Activated naive CD8-positive, alpha-beta T cell treated with anti-CD3 and anti-CD28 coated beads for 36 hours (primary cell): ENCODE measurements at regions not wholly inside any gene's neighbourhood (a gene's known extent, or its start where the extent isn't known, plus 50 kb on each side); places are given as distances from the start of the nearest gene placed in this dataset.

Source experiments
- DNase-seq: peaks from one replicate; pipeline ENCODE4 v3.0.0; 2021
- H3K27ac Mint-ChIP-seq: one replicate; pipeline ENCODE4 v1.8.0; 2022; ENCODE audit warnings: mild to moderate bottlenecking, moderate library complexity, mixed read lengths
- H3K27me3 Mint-ChIP-seq: one replicate; pipeline ENCODE4 v1.8.0; 2022; ENCODE audit warnings: mild to moderate bottlenecking, mixed read lengths
- H3K36me3 Mint-ChIP-seq: one replicate; pipeline ENCODE4 v1.8.0; 2021; ENCODE audit warnings: mild to moderate bottlenecking, mixed read lengths
- H3K4me1 Mint-ChIP-seq: one replicate; pipeline ENCODE4 v1.8.0; 2021; ENCODE audit warnings: mixed read lengths
- H3K4me3 Mint-ChIP-seq: one replicate; pipeline ENCODE4 v1.8.0; 2022; ENCODE audit warnings: mild to moderate bottlenecking, moderate library complexity, mixed read lengths
- H3K9me3 Mint-ChIP-seq: one replicate; pipeline ENCODE4 v1.8.0; 2022; ENCODE audit warnings: mixed read lengths

- Mint-ChIP-seq H3K36me3 (no peaks in the 10 kb centered on the region), H3K4me1 (no peaks in the 10 kb centered on the region), H3K9me3 (no peaks in the 10 kb centered on the region), H3K27me3 (no peaks in the 10 kb centered on the region), H3K27ac (no peak overlapping the region), H3K4me3 (no peak overlapping the region)
- DNase-seq = no peak
Observed at GRCh38 chrX:96224279-96224678, 460.4 kb upstream of the DIAPH2 start.

- Mint-ChIP-seq H3K27ac (no peak overlapping the region), H3K4me3 (no peak overlapping the region), H3K36me3 (no peaks in the 10 kb centered on the region), H3K27me3 (no peaks in the 10 kb centered on the region), H3K4me1 (no peaks in the 10 kb centered on the region), H3K9me3 (no peaks in the 10 kb centered on the region)
- no peak for DNase-seq
Observed at GRCh38 chrX:96244955-96245354, 439.7 kb upstream of the DIAPH2 start.

- Mint-ChIP-seq H3K36me3 (no peaks in the 10 kb centered on the region), H3K4me3 (no peak overlapping the region), H3K27me3 (no peaks in the 10 kb centered on the region), H3K27ac (no peak overlapping the region), H3K9me3 (no peaks in the 10 kb centered on the region), H3K4me1 (no peaks in the 10 kb centered on the region)
- DNase-seq = no peak
Observed at GRCh38 chrX:96246436-96246835, 438.2 kb upstream of the DIAPH2 start.
